ENCODE measurements at regions not wholly inside any gene's neighbourhood (a gene's known extent, or its start where the extent isn't known, plus 50 kb on each side); places are given as distances from the start of the nearest gene placed in this dataset.
"Not testable (repeated sequence)": the region's sequence is repeated elsewhere in the genome, so short reads cannot be mapped to it uniquely, and the experiment has no call there.

DNA sequence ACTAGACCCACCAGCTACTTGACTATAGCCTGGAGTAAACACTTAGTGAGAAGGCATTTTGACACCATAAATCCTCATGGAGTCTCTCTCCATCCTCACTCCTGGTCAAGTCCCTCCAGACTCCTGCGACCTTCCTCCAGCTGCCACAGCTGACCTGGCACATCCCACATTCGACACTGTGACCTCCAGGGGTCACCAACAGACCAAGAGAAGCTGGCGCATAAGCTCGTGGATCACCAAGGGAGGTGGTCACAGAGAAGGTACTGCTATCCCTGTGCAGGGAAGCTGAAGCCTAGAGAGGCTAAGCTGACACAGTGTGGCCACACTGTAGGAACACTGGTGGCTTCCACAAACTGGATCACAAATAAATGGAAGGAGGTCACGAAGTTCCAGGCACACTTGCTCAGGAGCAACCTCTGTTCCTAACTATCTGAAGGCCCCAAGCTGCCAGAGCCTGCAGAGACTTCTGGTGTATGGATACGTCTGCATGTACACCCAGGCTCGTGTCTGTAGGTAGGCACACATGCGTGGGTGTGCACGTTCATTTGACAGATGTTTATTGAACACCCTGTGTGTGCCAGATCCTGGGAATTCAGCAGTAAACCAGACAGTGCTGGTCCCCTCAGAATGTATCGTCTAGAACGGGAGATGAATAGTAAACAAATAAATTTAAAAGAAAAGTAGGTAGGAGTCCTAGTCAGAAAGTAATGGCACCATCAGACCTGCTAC is 104.4 kb downstream of the C5orf15 start:
- DNase-seq (ENCODE audit: low read depth) = no peak

DNA sequence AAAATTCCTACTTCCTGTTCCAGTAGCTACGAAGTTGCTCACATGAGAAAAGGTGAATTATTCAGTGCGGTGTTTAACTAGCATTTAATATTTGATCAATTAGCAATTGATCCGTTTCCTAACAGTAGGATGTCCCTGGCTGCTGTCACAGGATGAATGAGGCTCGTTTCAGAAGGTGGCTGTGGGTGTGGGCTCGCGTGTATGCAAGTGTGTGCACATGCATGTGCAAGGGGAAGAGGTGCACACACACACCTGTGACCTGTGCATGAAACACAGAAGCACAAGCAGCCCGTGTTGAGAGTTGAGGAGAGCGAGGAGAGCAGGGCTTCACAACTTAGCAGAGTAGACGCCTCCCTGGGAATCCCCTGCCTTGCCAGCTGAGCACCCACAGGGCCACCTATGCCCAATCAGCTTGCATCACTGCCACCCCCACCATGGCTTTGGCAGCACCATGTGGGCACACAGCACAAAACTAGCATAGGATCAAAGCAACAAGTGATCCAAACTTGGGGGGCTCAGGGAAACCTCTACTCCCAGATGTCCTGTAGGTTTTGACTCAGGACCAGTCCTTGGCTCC is 107.2 kb downstream of the C5orf15 start:
- no peak overlapping the region for H3K4me3 ChIP-seq (ENCODE audit: low read depth, low read length)
- no peak for DNase-seq (ENCODE audit: low read depth)

More for the DNA sequence above, 104.4 kb downstream of the C5orf15 start:
- no peak overlapping the region for H3K4me3 ChIP-seq (ENCODE audit: low read depth, low read length)

GRCh38 chr5:133859073-133859472 is 109.4 kb downstream of the C5orf15 start:
- no peak overlapping the region for H3K4me3 ChIP-seq (ENCODE audit: low read depth, low read length)
- no peak for DNase-seq (ENCODE audit: low read depth)

DNA sequence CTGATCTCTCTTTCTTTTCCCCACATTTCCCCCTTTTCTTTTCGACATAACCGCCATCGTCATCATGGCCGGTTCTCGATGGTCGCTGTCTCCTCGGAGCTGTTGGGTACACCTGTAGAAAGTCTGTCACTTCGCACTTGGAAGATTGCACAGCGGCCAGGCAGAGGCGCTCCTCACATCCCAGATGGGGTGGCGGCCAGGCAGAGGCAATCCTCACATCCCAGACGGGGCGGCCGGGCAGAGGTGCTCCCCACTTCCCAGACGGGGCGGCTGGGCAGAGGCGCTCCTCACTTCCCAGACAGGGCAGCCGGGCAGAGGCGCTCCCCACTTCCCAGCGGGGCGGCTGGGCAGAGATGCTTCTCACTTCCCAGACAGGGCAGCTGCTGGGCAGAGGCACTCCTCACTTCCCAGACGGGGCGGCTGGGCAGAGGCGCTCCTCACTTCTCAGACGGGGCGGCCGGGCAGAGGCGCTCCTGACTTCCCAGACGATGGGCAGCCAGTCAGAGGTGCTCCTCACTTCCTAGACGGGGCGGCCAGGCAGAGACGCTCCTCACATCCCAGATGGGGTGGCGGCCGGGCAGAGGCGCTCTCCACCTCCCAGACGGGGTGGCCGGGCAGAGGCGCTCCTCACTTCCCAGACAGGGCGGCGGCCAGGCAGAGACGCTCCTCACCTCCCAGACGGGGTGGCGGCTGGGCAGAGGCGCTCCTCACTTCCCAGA is 110.7 kb downstream of the C5orf15 start:
- not testable (repeated sequence) for DNase-seq (ENCODE audit: low read depth); H3K4me3 ChIP-seq (ENCODE audit: low read depth, low read length)

DNA sequence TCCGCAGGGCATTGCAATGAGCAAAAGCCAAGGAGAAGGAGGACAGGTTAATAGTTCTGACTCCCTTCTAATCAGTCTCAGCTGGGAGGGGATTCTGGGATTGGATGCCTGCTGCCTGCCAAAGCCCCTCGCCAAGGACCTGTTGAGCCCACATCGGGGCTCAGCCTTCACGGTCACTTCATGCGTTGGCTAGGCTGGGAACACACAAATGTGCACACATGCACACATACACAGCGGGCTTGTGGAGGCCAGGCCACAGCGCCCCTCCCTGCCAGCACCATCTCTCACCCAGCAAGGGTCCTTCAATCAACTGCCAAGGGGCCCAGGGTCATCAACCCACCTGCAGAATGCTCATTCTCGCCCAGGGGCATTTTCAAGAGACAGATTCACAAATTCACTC is 113.9 kb downstream of the C5orf15 start:
- no peak overlapping the region for H3K4me3 ChIP-seq (ENCODE audit: low read depth, low read length)
- DNase-seq (ENCODE audit: low read depth) = no peak

DNA sequence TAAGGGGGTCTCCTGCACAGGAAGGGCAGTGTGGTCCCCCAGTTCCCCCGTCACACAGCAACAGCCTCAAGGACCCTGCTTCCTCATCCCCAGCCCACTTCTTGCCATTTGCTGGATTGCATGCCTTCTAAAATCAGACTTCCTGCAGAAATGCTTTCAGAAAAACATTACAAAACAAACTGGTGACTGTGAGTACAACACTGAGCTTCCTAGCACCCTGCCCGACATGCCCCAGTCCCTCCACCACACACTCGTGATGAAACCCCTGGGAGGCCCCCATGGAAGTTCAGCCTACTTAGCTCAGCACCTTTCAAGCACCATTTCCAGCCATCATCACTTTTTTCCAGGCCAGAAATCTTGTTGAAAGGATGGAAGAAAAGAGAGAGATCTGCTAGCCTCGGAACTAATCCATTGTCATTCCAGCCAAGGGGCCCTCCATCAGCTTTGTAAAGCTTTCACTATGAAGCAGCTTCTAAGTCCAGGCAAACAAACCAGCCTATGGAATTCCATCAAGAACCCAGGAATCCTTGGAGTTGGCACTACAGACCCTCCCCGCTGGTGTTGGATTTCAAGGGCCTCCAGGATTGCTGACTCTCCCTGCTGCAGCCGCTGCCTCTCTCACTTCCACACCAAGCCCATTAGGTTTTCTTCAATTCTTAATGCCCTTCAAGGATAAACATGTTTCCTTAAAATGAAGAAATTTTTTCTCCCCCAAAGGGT is 114.6 kb downstream of the C5orf15 start:
- no peak for DNase-seq (ENCODE audit: low read depth)

GRCh38 chr5:133851521-133851920 is 116.9 kb downstream of the C5orf15 start:
- no peak overlapping the region for H3K4me3 ChIP-seq (ENCODE audit: low read depth, low read length)
- no peak for DNase-seq (ENCODE audit: low read depth)

More for the DNA sequence above, 114.6 kb downstream of the C5orf15 start:
- H3K4me3 ChIP-seq (ENCODE audit: low read depth, low read length) = no peak overlapping the region

GRCh38 chr5:133850811-133851210 is 117.6 kb downstream of the C5orf15 start:
- DNase-seq (ENCODE audit: low read depth) = no peak
- H3K4me3 ChIP-seq (ENCODE audit: low read depth, low read length) = no peak overlapping the region

- no peak overlapping the region for H3K4me3 ChIP-seq (ENCODE audit: low read depth, low read length)
- DNase-seq (ENCODE audit: low read depth) = no peak
These were observed 119.3 kb downstream of the C5orf15 start for GRCh38 chr5:133849116-133849515.

DNA sequence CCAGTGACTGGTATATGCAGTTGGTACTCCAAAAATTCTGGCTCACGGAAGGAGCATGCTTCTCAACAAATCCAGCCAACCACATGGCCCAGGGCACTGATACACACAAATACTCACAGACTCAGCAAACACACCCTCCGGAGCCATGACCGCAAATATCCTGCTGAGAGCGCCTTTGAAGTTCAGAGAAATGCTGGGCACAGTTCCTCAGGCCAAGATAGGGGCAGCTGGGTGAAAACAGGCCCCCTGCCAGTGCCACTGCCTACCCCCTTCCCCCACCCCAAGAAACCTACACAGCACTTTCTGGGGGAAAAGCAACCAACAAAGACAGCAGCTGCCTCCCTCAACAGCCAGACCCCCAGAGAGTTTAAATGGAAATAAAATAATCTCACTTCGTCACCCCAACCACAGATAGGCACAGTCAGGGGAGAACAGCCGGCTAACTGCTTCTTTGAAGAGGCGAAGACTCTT is 120.0 kb downstream of the C5orf15 start:
- H3K4me3 ChIP-seq (ENCODE audit: low read depth, low read length) = no peak overlapping the region
- no peak for DNase-seq (ENCODE audit: low read depth)

DNA sequence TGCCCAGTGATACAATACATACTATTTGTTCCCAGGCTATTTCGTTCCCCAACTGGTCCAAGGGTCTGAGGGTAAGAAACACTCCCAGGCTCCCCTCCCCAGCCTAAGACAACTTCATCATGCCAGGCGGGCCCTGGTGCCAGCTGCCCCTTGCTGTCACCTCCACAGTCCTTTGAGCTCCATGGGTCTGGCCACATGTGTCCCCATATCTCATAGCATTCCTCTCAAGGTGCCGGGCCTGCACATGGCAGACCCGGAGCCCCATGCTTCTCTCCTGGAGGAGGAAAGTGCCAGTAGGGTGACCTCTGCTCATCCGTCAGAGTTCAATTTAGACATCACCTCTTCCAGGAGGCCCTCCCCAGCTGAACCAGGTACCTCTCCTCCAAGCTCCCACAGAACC is 120.5 kb downstream of the C5orf15 start:
- no peak for DNase-seq (ENCODE audit: low read depth)
- H3K4me3 ChIP-seq (ENCODE audit: low read depth, low read length) = no peak overlapping the region

DNA sequence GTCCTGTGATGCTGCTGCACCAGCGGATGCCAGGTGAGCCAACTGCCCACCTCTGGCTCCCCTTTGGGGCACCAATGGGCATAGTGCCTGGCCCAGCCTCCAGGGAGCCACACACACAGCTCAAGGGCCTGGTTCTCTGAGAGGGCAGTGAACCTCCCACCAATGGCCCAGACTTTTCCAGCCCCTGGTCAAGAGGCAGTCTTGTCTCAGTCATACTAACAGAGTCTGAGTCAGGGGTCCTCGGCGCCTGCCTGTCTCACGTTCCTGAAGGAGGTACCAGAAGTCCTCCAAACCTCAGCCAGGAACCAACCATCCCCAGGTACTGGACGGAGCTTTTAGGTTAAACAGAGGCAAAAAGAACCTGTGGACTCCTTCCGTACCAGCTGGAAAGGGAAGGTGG is 121.1 kb downstream of the C5orf15 start:
- H3K4me3 ChIP-seq (ENCODE audit: low read depth, low read length) = no peak overlapping the region

DNA sequence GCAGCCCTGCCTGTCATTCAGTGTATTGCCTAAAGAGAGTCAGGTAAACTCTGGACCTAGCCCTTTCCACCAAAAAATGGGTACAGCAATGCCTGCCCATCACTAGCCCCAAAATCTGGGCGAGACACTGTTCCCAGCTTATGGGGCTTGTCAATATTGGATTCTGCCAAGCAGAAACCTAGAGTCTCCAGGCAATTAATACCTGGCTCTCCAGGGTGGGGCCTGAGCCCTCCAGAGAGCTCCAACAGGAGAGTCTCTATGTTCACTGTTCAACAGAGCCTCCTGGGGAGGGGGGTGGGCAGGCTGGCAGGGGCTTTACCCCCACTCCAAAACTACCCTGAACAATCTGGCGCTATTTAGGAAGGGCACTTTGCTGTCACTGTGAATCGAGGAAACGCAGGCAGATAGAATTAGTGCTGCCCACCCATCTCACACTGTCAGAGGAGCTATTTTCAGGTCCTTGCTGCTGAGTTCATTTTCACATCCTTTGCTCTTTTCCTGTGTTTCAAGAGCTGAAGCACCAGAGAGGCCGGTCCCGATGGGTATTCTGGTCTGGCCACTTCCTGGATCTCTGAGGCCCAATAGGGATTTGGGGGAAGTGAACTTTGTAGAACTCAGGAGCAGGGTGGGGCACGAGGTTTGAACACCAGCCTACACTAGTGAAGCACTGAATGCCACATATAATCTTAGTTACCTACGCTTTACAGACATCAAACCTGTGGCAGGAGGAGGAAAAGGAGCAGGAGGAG is 121.8 kb downstream of the C5orf15 start:
- no peak for DNase-seq (ENCODE audit: low read depth)

More for the DNA sequence above, 121.1 kb downstream of the C5orf15 start:
- no peak for DNase-seq (ENCODE audit: low read depth)

DNA sequence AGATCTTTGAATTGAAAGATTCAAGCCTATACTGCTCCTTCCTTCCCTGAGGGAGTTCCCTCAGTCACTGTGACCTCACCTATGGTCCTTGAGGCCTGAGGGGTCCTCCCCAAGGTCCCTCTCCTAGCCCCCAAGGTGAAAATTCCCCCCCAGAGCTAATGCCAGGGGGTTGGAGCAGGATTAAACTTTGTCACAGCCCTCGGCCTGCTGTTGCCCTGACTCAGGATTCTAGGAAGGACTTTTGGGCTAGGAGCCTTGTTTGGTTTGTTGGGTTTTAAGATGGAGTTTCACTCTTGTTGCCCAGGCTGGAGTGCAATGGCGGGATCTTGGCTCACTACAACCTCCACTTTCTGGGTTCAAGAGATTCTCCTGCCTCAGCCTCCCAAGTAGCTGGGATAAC is 123.2 kb downstream of the C5orf15 start:
- no peak overlapping the region for H3K4me3 ChIP-seq (ENCODE audit: low read depth, low read length)
- DNase-seq (ENCODE audit: low read depth) = no peak

More for the DNA sequence above, 121.8 kb downstream of the C5orf15 start:
- H3K4me3 ChIP-seq (ENCODE audit: low read depth, low read length) = no peak overlapping the region

DNA sequence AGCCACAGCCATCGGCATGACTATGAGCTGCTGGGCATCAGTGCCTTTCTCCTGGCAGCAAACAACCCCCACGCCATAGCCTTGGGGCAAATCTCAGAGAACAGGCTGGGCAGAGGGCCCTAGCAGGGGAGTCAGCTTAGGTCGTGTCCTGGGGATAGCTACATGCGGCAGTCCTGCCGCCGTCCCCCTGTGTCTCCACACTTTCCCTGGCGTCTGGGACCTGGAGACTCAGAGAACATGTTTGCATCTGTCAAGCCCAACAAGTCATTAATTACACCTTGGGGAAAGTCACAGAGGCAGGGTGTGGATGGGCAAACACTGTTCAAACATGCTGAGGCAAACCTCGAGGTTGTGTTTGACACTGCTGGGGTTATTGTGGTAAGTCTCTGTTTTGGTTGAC is 123.6 kb downstream of the C5orf15 start:
- no peak overlapping the region for H3K4me3 ChIP-seq (ENCODE audit: low read depth, low read length)
- no peak for DNase-seq (ENCODE audit: low read depth)

- DNase-seq (ENCODE audit: low read depth) = no peak
- H3K4me3 ChIP-seq (ENCODE audit: low read depth, low read length) = no peak overlapping the region
These were observed 124.5 kb downstream of the C5orf15 start for GRCh38 chr5:133843911-133844310.

DNA sequence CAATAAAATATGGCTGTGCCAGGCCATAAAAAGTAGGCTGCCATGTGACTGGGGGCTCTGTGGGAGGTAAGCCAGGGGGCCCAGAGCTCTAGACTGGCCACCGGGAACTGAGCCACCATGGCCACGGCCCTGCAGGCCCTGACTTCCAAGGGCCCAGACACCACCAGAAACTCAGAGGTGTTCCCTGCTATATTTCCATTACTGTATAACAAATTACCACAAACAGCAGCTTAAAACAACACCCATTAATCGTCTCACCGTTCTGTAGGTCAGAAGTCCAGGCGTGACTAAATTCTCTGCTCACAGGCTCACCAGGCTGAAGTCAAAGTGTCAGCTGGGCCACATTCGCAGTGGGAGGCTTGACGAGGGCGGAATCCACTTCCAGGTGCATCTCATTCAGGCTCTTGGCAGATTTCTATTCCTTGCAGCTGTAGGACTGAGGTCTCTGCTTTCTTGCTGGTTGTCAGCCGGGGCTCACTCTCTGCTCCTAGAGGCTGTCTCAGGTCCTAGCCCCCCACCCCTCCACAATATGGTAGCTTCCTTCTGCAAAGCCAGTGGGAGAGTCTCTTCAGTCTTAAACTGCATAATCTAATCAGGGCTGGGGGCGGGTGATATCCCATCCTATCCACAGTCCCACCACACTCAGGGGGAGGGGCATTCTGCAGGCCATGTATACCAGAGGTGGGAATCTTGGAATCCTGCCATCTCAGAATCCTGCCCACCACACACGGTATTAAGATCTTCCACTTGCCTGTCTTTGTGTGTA is 125.4 kb downstream of the C5orf15 start:
- H3K4me3 ChIP-seq (ENCODE audit: low read depth, low read length) = no peak overlapping the region
- DNase-seq (ENCODE audit: low read depth) = no peak

Measured in skeletal muscle cell (primary cell).